Suprapubic skin (tissue), 4 donors: ENCODE measurements at regions not wholly inside any gene's neighbourhood (a gene's known extent, or its start where the extent isn't known, plus 50 kb on each side); places are given as distances from the start of the nearest gene placed in this dataset.

Source experiments
- EP300 ChIP-seq: sonication (generic); formaldehyde crosslinking; IDR thresholded peaks from one replicate; pipeline ENCODE4 v1.6.1; 2017; ENCODE audit warnings: antibody characterized with exemption
- POLR2AphosphoS5 ChIP-seq, 3 donors: sonication (generic); formaldehyde crosslinking; IDR thresholded peaks; one replicate each; pipeline ENCODE4 v1.6.1; 2017; ENCODE audit warnings: antibody characterized with exemption in 3 of 3
- TF ChIP-seq, protein P1 (sequence below), 2 donors: fragments of 200-600 bp in 1 of 2; fragments of 450-650 bp in 1 of 2; sonication (generic) in 1 of 2; IDR thresholded peaks; one replicate each; pipeline ENCODE4 v1.5.1; 2016 to 2019; ENCODE audit warnings: antibody characterized with exemption in 2 of 2, mild to moderate bottlenecking in 1 of 2, moderate library complexity in 1 of 2

DNA sequence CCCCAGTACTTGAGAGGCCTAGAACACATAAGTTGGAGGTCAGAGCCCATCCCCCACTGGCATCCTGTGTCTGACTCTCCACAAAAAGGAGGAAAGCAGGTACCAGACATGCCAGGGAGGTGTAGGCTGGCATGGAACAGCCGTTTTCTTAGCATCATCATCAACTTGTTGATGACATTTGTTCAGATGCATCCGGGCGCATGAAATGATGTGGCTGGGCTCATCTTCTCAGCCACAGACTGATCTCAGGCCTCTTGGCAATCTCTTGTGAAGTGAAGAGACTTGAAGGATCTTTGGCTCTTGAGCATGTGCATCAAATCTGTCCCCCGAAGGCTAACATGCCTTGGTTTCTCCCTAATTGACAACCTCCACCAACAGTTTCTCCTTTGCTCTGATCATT is 243.3 kb downstream of the TSN start:
- TF ChIP-seq, protein P1, sequence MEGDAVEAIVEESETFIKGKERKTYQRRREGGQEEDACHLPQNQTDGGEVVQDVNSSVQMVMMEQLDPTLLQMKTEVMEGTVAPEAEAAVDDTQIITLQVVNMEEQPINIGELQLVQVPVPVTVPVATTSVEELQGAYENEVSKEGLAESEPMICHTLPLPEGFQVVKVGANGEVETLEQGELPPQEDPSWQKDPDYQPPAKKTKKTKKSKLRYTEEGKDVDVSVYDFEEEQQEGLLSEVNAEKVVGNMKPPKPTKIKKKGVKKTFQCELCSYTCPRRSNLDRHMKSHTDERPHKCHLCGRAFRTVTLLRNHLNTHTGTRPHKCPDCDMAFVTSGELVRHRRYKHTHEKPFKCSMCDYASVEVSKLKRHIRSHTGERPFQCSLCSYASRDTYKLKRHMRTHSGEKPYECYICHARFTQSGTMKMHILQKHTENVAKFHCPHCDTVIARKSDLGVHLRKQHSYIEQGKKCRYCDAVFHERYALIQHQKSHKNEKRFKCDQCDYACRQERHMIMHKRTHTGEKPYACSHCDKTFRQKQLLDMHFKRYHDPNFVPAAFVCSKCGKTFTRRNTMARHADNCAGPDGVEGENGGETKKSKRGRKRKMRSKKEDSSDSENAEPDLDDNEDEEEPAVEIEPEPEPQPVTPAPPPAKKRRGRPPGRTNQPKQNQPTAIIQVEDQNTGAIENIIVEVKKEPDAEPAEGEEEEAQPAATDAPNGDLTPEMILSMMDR (IDR thresholded peaks at IDR 0.05) = no peak
- TF ChIP-seq EP300 (no peak), POLR2AphosphoS5 (IDR thresholded peaks at IDR 0.05) (no peak)
